Sigmoid colon (tissue), 4 donors: ENCODE measurements at regions not wholly inside any gene's neighbourhood (a gene's known extent, or its start where the extent isn't known, plus 50 kb on each side); places are given as distances from the start of the nearest gene placed in this dataset.

Experiments
- EP300 ChIP-seq, 4 donors: sonication (generic); formaldehyde crosslinking; IDR thresholded peaks; one replicate each; pipeline ENCODE4 v1.6.1; 2017; ENCODE audit warnings: antibody characterized with exemption in 4 of 4
- POLR2A ChIP-seq, 2 donors: fragments of 450-650 bp; IDR thresholded peaks; one replicate each; pipeline ENCODE4 v1.6.1; 2016; ENCODE audit warnings: antibody characterized with exemption in 2 of 2, mild to moderate bottlenecking in 2 of 2, moderate library complexity in 2 of 2
- TF ChIP-seq, protein P1 (sequence below), 4 experiments: fragments of 450-650 bp in 3 of 4; fragments of 200-600 bp in 1 of 4; IDR thresholded peaks; one replicate each; pipeline ENCODE4 v1.5.1; 2016 to 2019; ENCODE audit warnings: antibody characterized with exemption in 4 of 4, mild to moderate bottlenecking in 3 of 4, moderate library complexity in 2 of 4

- TF ChIP-seq, protein P1, sequence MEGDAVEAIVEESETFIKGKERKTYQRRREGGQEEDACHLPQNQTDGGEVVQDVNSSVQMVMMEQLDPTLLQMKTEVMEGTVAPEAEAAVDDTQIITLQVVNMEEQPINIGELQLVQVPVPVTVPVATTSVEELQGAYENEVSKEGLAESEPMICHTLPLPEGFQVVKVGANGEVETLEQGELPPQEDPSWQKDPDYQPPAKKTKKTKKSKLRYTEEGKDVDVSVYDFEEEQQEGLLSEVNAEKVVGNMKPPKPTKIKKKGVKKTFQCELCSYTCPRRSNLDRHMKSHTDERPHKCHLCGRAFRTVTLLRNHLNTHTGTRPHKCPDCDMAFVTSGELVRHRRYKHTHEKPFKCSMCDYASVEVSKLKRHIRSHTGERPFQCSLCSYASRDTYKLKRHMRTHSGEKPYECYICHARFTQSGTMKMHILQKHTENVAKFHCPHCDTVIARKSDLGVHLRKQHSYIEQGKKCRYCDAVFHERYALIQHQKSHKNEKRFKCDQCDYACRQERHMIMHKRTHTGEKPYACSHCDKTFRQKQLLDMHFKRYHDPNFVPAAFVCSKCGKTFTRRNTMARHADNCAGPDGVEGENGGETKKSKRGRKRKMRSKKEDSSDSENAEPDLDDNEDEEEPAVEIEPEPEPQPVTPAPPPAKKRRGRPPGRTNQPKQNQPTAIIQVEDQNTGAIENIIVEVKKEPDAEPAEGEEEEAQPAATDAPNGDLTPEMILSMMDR (IDR thresholded peaks at IDR 0.05): no peak
- TF ChIP-seq POLR2A (IDR thresholded peaks at IDR 0.05) (no peak), EP300 (IDR thresholded peaks at IDR 0.05) (no peak)
Measured at GRCh38 chr13:111965466-111966214, 101.3 kb upstream of the SOX1 start.
